ENCODE measurements at regions not wholly inside any gene's neighbourhood (a gene's known extent, or its start where the extent isn't known, plus 50 kb on each side); places are given as distances from the start of the nearest gene placed in this dataset.
"Not testable (repeated sequence)": the region's sequence is repeated elsewhere in the genome, so short reads cannot be mapped to it uniquely, and the experiment has no call there.

DNA sequence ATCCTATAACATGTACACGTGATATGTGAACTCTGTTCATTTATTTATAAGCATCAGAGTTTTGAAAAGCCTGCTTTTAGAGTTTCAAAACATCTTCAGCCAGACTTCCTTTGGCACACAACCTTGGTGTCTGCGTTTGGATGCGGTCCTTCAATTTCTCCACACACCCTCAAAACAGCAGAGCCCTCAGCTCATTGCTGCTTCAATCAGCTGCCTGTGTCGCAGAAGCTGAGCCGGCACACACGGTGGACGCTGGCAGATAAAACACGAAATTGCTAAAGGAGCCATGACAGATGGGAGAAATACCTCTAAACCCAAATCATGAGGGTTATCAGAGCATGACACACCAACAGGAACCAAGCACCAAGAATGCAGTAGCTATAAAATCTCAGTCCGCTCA, 396.4 kb upstream of the AKR1E2 start:
- no peak for DNase-seq

DNA sequence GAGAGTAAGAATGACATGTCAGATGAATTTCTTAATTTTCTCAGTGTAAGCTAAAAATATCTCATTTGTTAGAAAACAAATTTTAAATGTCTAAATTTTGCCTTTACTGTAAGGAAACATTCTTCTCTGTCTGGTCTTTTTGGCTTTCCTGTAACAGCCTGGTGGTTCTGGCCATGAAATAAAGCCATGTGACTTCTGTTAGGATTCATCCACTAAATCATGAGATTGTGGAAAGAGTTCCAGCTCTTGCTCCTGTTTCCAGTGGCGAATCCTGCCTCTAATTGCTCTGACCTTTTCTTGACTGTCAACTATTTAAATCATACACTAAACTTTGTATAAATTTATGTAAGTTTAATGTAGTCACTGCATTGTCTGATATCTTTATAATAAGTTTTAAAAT, 398.5 kb upstream of the AKR1E2 start:
- DNase-seq, result no peak

DNA sequence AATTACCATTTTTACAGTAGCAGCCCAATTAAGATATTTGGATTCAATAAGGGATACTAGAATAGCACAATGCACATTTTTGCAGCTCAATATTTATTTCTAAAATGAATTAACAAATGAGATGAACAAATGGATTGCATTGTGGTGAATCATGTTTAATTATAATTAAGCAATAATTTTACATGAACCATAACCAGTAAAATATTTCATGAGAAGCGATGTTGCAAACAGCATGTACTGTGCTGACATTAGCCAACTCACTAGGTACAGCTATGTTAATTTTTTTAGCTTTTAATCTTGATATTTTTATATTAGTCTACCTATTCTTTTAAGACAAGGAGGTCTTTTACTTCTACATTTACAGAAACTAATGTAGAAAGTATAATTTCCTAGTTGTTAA, 399.1 kb upstream of the AKR1E2 start:
- DNase-seq, result no peak

DNA sequence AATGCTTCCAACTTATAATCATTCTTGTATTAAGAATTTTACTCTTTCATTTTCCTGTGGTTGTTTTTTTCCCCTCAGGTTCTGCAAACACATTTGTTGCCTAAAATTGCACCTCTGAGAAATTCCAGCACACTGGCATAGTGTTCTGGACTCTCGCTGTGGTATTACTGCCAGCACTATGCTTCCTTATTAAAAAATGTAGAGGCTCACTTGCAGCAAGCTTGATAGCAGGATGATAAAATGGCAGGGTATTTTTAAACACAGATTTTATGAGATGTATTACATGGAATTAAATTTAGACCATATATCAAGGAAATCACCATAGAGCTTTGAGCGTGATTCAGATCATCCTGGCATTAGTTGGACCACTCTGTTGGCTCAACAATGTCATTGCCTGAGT, 416.7 kb upstream of the AKR1E2 start:
- no peak for DNase-seq

DNA sequence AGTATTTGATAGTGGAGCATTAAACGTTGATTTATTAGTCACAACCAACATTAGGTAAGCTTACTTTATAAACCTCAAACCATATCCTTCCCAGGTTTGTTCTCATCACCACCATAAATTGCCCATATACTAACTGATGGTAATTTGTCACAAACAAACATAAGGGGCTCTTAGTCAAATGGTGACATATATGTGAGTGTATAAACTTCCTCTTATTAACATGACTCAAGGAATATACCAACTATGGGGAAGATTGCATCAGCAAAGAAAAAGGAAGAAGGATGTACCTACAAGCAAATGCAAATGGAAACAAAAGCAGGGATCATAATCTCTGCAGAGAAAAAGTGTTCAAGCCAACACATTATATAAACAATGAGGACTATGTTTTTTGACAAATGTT, 418.2 kb upstream of the AKR1E2 start:
- DNase-seq, result no peak

DNA sequence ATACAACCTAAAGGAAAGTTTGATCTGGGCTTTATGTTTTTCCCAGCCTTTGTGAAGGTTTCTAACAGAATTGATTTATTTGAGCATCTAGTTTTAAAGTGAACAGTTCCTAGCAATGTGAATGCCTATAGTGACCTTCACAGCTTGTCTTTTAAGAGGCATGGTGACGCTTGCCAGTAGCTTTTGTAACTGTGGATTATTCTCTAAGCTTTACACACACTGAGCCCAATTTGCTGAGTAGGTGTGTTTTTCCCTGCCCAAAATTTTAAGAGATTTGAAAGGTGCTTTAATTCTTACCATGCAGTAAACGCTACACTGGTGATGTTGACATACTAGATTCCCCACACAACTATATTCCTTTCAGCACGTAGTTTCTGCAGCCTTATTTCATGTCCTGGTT, 420.2 kb upstream of the AKR1E2 start:
- DNase-seq, result no peak

DNA sequence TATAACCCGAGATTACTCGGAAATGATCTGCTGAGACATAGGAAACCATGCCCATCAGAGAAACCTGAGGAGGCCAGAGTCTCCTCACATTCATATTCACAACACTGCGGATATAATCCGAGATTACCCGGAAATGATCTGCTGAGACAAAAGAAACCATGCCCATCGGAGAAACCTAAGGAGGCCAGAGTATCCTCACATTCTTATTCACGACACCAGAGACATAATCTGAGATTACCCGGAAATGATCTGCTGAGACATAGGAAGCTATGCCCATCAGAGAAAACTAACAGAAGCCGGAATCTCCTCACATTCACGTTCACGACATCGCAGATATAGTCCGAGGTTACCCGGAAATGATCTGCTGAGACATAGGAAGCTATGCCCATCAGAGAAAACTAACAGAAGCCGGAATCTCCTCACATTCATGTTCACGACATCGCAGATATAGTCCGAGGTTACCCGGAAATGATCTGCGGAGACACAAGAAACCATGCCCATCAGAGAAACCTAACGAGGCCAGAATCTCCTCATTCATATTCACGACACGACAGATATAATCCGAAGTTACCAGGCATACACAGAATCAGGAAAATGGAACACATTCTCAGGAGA, 422.3 kb upstream of the AKR1E2 start:
- DNase-seq, result no peak

DNA sequence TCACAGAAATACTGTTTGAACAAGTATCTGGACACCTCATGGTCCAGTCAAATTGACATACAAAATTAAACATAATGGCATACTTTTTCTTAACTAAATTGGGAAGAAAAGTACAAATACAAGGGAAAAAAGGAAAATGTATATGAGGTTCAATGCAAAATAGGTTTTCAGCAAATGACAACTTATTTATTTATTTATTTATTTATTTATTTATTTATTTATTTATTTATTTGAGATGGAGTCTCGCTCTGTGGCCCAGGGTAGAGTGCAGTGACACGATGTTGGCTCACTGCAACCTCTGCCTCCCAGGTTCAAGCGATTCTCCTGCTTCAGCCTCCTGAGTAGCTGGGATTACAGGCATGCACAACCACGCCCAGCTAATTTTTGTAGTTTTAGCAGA, 424.9 kb upstream of the AKR1E2 start:
- DNase-seq, result not testable (repeated sequence)

DNA sequence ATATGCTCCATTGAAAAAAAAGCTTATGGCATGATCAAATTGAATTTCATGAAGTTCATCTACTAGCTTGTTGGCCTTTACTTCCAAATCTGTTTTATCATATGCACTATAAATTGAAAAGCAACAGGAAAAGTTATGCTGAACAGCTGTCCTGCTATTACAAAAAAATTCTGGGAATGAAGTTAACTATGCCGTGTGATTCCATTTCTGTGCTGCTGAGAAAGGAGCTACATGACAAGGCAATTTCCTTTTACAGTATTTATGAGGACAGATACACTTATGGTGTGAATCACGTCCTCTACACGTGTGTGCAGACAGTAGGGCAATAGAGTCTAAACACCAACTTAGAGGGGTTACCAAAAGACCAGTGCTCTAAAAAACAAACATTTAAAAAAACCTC, 426.5 kb upstream of the AKR1E2 start:
- DNase-seq, result no peak

DNA sequence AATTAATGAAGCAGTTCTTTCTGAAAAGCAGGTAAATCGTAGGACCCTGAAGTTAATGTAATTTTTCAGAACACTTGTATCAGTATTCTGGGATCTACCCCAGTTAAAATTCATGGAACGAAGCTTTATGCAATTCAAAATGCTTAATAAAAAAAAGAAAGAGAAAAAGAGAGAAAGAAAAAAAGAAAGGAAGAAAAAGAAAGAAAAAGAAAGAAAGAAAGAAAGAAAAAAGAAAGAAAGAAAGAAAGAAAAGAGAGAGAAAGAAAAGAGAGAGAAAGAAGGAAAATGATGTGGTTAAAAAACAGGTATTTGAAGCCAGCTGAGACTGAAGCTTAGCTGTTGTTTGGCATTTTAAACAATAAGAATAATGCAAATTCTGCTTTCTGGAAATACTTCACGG, 427.4 kb upstream of the AKR1E2 start:
- DNase-seq, result no peak

DNA sequence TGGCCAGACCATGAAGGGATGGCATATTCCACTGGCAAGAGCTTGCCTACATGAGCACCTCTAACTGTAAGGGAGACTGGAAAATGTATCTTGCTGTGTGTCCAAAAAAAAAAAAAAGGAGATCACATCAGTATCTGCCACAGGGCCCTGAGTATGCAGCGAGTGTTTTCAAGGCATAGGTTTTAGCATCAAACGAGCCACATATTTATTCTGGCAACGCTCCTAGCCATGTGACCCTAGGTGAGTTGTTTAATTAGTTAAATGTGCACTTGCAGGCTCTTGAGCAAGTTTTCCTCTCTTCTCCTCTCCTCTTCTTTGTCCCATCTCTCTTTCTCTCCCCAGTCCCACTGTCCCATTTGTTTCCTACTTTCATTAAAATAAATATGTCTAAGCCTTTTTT, 428.7 kb upstream of the AKR1E2 start:
- DNase-seq, result no peak

DNA sequence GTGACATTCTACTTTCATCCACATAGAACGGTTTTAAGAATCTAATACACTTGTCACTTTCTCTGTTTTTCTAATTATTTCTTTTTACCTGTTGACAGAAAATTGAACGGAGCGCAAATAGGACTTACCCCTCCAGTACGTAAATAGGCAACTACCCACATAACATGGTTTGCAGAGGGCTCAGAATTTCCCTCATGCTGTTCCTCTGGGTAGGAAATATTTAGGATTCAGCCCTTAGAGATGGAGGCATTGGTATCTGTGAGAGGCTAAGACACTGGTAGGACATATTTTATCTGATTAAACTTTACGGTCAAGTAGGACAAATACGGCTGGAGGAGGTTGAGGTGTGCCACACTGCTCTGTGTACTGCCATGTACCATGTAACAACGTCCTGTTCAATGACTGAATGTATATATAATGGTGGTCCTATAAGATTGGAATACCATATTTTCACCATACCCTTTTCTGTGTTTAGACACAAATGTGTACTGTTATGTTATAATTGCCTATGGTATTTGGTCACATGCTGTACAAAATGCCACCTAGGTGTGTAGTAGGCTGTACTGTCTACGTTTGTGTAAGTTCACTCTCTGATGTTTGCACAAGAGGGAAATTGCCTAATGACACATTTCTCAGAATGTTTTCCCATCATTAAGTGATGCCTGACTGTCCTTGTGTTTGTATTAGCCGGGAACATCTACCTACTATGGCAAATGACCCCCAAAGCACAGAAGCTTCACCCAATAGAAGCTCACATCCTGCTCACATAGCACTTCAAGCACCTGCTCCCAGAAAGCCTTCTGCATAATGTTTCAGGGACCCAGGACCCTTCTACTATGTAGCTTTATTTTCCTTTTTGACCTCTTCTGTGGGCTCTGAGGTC, 429.4 kb upstream of the AKR1E2 start:
- DNase-seq, result no peak

DNA sequence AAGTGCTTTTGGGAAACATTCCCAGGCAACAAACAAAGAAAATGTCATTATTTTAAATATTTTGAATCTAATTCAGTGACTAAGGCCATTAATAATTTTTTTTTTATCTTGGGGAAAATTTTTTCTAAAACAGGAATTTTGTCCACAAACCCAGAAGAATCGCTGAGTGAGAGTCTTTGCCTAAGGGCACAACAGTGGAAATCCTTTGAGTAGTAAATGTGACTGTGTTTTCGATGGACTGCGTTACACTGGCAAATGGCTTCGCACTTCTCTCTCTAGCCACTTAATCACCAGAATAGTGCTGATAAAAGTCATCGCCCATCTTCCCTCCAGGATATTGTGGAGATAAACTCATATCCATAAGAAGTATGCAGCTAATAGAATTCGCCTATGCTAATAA, 430.3 kb upstream of the AKR1E2 start:
- DNase-seq, result no peak

DNA sequence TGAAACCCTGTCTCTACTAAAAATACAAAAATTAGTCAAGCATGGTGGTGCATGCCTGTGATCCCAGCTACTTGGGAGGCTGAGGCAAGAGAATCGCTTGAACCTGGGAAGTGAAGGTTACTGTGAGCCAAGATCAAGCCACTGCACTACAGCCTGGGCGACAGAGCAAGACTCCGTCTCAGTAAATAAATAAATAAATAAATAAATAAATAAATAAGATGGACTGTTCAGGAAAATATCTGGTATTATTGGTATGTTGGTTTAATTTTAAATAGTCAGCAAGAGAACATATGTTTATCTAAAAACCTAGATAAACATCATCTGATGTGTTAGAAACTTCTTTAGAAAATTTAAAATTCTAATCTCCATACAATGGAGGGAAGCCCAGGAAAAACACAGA, 431.6 kb upstream of the AKR1E2 start:
- DNase-seq, result not testable (repeated sequence)

DNA sequence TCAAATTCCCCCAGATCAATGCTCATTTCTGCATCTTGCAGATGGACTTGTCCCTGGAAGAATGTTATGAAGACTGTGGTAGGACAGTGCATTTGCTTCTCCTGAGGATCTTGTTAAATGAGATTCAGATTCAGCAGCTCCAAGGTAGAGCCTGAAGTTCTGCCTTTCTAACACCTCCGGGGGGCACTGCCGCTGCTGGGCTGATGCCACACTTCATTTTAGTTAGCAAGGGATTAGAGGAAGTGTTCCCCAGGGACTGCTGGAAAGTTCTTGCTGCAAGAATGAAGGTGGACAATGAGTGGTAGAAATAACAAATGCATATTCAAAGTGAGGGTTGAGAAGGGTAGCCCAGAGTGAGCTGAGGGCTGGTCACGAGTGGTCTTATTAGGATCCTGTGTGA, 434.3 kb upstream of the AKR1E2 start:
- DNase-seq, result no peak

DNA sequence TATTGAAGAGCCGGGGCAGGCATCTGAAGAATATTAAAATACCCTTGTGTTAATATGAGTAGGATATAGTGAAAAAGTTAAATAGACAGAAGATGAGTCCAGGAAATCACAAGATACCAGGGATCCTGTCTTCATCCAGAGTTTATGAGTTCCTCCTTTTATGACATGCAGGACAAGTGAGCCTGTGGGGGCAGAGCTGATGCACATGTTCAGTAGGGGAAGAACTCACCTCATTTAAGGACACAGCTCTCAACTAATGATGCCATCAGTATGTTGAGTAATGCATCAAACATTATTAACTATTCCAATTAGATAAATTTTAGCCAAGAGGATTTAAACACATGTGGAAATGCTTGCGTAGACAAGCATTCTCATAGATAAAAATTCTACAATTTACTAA, 435.8 kb upstream of the AKR1E2 start:
- no peak for DNase-seq

DNA sequence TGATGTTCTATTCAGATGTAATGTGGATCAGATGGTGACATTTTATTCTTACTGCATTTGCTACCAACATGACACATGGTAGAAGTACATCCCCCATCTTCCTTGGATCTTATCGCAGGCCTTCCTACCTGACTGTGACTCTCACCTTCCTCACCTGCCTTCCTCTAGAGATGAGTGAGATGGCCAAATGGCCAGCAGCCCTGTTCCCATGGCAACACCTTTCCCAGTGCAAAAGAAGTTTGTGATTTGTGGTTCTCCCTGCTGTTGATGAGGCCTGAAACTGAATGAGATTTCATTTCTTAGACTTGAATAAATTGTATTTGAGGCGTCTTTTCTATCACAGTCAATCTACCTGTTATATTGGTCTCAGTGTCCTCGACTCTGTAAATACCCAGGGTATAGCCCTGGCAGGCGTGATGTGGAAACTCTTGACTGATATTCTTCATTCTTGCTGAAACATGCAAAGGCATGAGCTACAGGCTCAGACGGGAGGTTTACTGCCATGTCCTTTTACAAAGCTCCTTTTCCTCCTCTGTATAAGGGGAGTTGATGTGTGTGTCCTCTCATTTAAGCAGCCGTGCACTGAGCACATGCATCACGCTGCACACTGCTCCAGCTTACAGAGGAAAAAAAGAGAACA, 440.7 kb upstream of the AKR1E2 start:
- DNase-seq, result no peak

DNA sequence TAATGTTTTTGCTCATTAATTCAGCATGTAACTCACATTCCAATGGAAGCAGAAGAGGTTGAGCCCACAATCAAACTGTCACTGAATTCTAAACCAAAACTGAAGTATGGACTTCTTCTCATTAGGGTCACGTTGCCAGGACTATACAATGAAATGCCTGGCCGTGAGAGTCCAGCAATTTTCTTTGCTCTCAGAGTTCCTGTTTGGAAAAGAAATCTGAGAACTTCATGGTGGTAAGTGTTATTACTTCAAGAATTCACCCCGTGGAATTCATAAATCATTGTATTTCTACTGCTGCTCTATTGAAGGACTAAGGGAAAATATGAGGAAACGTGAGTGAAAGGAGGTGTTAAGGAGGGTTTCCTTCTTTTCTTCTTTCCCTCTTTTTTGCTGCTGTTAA, 441.8 kb upstream of the AKR1E2 start:
- DNase-seq, result no peak

DNA sequence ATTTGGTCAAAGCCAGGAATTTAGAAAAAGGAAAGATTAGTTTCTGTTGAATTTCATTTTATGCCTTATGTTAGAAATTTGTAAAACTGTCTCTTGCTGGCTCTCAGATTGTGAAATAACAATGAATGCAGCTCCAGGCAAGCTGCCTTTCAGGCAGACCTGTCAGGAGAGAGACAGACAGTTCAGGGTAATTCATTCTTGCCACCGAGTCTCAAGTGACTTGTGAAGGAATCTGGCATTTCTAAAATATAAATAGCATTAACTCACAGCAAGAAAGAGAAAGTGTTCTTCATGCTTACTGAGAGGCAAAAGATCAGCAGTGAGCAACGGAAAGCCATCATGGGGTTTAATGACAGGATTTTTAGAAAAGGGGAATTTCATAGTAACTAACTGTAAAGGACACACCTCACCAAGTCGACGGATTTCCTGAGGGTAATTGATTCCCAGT, 442.3 kb upstream of the AKR1E2 start:
- no peak for DNase-seq

DNA sequence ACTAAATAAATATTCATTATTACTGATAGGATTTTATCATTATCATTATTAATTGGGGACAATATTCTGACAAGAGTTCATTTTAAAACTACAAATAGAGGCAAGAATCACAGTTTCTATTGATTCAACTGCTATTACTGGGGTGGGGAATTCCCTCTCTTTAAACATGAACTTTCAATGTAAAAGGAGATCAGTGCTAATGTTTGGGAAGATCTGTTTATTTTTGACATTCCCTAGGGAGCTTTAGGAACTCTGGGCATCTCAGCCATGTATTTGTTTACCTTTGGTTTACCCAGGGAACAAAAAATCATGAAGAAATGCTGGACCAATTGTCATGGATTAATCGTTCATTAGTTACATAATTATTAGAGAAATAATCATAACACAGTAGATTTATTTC, 443.2 kb upstream of the AKR1E2 start:
- DNase-seq, result no peak

DNA sequence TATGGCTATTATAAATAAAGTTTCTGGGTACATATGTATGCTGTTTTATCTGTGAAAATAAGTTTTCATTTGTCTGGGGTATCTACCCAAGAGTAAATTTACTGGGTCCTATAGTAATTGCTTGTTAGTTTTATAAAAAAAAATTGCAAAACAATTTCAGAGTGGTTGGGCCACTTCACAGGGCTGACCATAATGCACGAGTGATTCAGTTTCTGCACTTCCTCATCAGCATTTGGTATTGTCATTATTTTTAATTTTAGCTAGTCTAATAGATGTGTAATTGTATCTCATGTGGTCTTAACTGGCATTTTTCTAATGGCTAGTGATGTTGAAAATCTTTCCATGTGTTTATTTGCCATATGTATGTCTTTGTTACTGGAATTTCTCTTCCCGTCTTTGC, 452.4 kb upstream of the AKR1E2 start:
- DNase-seq, result no peak

DNA sequence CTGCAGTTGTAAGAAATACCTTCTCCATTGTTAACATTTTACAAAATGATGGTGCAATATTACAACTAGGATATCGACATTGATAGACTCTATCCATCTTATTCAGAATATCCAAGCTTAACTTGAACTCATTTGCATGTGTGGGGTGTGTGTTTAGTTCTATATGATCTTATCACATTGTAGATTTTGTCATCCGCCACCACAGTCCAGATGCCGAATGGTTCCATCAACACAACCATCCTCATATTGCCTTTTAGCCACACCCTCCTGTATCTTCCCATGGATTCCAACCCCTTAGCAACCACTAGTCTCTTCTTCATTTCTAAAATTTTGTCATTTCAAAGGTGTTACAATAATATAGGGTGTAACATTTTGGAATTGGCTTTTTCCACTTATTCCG, 452.9 kb upstream of the AKR1E2 start:
- no peak for DNase-seq

DNA sequence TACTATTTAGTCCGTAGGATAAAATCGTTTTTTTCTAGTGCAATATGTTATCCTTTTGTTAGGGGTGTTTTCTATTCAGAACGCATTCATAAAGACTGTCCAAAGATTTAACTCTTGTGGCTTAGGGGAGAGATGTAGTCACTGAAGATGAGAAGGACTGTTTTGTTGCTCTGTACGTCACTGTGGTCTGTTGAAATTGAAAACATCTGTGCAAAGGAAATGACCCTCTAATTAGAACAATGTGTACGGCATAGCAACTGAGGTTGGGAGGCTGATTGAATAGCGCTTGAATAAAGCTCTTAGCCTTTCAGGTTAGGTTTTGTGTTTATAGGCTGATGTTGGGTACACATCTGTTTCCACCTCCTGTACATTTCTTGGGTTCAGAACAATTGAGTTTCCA, 453.4 kb upstream of the AKR1E2 start:
- DNase-seq, result no peak

DNA sequence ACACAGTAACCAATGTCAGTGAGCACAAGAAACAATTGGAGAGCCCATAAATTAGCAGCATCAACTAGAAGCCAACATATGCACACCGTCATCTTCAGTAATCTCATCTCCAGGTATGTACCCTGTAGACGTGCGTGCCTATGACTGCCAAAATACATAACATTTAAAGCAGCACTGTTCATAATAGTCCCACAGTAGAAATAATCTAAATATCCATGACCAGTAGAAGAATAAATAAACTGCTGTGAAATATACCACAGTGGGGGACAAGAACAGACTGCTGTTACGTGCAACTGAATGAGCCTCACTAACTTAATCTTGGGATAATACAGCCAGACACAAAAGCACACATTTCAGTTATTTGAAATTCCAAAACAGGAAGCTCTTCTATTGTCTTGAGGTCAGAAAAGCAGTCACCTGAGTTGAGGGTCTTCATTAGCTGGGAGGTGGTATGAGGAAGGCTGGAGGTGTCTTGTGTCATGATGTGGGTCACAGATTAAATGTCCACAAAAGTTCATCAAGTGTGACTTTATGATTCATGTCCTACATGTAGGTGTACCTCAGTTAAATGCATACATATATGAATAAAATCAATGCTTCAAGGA, 454.2 kb upstream of the AKR1E2 start:
- DNase-seq, result no peak
